ENCODE measurements at regions not wholly inside any gene's neighbourhood (a gene's known extent, or its start where the extent isn't known, plus 50 kb on each side); places are given as distances from the start of the nearest gene placed in this dataset.

- DNase-seq: no peak
Measured at GRCh38 chr5:118778941-118779340, 209.4 kb downstream of the DTWD2 start.

- DNase-seq: no peak
Measured at GRCh38 chr5:118777189-118777736, 211.1 kb downstream of the DTWD2 start.

DNA sequence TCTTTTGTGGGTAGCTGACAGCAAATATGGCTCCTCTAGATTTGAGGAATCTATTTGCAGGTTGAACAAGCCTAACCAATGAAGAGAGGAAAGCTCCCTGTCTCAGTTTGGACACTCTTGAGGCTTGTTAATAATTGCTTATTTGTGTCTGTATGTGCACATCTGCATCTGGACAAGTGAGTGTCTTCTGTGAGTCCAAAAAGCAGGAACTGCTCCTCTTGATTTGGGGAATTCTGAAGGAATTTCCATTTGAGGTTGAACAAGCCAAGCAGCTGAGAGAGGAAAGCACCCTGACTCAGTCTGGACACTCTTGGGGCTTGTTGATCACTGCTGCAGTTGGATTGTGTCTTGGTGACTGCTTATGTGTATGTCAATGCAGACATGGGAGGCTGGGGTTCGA is 211.6 kb downstream of the DTWD2 start:
- no peak for DNase-seq

DNA sequence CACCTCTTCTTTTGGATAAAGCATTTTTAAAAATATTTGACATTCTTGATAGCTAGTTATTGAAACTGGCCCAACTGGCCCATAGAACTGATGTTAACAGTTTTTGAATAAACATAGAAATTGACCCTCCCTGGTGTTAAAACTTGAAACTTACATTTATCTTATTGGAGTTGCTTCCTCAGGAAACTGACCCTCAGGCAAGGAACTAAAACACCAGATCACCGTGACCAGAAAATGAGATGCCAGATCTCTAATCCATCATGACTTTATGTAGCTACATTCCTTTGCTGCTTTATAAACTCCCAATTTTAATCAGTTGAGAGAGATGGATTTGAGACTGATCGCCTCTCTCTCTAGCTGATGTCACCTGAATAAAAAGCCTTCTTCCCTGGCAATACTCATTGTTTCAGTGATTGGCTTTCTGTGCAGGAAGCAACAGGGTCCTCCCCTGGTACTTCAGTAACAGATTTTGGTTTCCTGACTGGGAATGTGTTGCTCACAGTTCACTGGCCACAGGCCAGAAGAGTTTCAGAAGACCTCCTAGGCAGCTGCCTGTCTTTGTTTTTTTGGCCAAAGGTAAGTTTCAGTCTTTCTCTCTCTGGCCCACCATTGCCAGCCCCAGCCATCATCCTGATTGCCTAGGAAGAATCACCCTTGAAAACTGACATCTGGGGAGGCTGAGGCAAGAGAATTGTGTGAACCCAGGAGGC is 212.4 kb downstream of the DTWD2 start:
- no peak for DNase-seq

- DNase-seq: no peak
Measured at GRCh38 chr5:118768607-118769175, 219.7 kb downstream of the DTWD2 start.

DNA sequence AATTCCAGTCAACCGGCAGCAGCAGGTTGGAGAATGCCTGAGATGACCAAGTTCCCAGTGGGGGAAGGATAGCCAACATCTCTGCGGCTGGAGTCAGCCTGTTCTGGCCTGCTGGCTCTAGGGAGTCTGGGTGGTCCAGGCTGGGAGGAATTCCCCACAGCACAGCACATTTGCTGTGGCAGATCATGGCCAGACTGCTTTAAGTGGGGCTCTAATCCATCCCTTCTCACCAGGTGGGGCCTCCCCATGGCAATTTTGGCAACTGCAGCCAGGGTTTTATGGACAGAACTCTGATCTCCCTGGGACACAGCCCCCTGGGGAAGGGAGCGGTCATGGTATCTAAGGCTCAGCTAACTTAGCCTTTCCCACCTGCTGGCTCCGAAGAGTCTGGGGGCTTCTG is 226.1 kb downstream of the DTWD2 start:
- DNase-seq: no peak

- no peak for DNase-seq
Measured at GRCh38 chr5:118761814-118762213, 226.5 kb downstream of the DTWD2 start.

- no peak for DNase-seq
Measured at GRCh38 chr5:118752969-118753368, 235.4 kb downstream of the DTWD2 start.

DNA sequence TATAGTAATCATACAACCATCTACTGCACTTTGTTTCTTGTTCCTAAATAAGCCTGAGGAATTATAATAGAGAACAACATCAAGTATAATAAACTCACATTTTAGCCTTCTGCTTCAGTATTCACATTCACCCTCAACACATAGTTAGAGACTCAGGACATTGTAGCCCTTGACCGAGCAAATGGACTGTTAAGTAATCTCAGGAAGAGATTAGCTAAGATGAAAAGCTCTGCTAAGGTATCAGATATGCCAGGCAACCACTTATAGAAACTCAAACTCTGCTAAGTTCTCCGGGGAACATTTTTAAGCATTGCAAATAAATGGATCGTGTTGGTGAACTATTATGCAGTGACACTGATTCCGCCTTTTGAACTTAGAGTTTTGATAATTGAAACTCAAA is 252.0 kb downstream of the DTWD2 start:
- DNase-seq: peak in 1 of 2 experiments; percentile 37

DNA sequence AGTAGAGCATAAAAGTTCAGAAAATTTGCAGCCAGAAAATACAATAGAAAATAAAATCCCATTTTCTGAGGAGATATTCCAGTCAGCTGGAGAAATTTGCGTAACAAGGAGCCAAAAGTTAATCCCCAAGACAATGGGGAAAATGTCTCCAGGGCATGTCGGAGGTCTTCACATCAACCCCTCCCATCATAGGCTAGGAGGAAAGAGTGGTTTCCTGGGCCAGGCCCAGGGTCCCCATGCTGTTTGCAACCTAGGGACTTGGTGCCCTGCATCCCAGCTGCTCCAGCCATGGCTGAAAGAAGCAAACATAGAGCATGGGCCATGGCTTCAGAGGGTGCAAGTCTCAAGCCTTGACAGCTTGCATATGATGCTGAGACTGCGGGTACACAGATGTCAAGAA is 255.0 kb downstream of the DTWD2 start:
- no peak for DNase-seq

DNA sequence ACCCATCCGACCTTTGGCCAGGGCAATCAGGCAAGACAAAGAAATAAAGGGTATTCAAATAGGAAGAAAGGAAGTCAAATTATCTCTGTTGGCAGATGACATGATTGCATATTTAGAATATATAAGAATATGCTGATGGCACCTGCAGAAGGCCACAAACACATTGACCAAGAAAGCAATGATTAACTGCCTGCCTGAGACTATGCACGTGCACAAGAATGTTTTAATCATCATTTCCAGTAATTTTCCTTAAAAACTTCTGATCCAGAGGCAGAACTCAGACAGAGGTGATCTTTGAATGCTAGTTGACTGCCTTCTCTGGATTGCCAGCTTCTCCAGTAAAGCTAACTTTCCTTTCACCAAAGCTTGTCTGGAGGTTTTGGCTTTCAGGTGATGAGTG is 260.2 kb downstream of the DTWD2 start:
- DNase-seq: no peak

GRCh38 chr5:118726891-118727290 is 261.5 kb downstream of the DTWD2 start:
- DNase-seq: peak; percentile 53 to 88

DNA sequence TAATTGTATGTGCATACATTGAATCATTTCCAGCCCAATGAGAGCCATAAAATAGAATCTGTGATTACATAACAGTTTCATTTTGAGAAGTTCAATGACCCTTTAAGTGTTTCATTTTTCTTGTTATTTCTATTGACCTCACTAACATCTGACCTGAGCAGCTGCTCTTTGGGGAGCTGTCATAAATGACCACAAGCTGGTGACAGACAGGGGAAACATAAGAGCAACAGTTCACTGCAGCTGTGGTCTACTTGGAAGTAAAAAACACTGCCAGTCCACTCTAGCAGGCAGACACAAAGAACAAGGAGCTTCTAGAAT is 265.4 kb downstream of the DTWD2 start:
- no peak for DNase-seq

DNA sequence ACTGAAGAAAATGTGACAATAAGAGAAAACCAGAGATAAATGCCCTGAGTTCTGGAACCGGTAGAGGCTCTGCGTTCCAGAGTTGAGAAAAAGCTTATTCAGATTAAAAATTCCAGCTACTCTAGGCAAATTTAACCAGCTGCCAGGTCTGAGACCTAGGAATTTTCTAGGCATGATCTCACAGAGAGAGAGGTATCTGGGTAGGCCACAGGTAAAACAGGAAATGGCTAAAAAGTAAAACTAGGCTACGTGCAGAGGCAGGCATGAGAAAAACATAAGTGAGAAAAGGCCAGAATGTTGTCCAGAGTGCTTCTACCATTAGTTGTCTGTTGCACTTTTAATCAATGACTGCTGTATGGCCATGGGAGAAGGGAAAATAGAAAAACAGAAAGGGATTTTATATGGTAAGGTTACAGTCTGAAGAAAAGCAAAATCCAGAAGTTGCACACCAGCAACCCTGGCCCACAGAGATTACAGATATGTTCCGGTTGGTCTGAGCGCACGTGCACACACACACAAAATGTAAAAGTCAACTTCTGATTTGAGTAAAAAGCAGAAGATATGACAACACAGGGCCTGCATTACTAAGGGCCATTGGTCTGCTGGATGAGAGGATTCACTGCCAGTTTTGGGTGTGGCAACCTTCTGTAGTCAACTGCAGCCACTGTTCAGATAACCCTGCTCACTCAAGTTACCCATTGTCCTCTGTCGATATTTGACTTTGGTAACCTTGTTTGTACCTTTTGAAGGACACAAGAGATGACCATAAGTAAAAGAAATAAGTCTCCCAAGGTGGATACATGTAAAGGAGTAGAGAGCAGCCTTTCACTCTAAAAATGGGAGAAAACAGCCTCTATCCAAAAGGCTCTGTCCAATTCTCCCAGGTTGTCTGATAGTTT is 266.0 kb downstream of the DTWD2 start:
- no peak for DNase-seq

DNA sequence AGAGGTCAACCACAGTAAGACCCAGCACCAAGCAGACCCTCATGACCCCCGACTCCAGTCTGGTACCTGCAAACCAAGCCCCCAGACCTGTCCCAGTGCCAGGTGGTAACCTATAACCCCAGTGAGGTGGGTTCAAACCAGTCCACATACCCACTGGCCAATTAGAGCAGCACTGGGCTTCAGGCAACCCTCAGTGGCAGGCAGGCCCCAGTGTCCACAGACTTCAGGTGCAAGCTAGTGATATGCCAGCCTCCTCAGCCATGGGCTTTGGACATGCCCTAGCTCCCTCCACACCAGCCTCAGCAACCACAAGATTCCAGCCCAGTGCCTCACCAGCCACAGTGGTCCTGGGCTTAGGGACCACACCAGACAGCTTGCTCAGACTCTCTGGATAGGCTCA is 276.6 kb downstream of the DTWD2 start:
- DNase-seq: no peak

GRCh38 chr5:118705959-118706667 is 282.2 kb downstream of the DTWD2 start:
- no peak for DNase-seq

GRCh38 chr5:118703241-118703640 is 285.1 kb downstream of the DTWD2 start:
- no peak for DNase-seq

DNA sequence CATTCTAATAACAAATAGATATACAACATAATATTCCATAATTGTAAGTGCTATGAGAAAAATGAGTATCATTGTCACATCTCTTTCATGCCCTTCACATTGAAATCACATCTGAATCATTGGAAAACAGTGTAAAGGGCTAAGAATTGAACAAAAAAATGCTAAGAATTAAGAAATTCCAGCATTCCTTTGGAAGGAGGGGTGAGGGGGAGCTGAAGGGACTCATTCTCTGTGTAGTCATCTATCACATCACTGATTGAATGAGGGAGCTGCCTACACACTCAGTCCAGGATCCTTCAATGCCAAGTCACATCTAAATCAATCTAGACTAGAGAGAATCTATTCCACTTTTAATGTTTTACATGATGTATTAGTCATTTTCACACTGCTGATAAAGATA is 286.6 kb downstream of the DTWD2 start:
- DNase-seq: no peak

GRCh38 chr5:118700510-118700909 is 287.8 kb downstream of the DTWD2 start:
- no peak for DNase-seq

- DNase-seq: peak in 1 of 2 experiments; percentile 27
Measured at GRCh38 chr5:118698774-118699173, 289.6 kb downstream of the DTWD2 start.

- peak in 1 of 2 experiments; percentile 5 for DNase-seq
Measured at GRCh38 chr5:118696076-118696475, 292.3 kb downstream of the DTWD2 start.

GRCh38 chr5:118692811-118693342 is 295.5 kb downstream of the DTWD2 start:
- DNase-seq: peak; percentile 77 to 92
